Activated B cell treated with CpG ODN at 0.5 μM for 24 hours (primary cell): ENCODE measurements at regions not wholly inside any gene's neighbourhood (a gene's known extent, or its start where the extent isn't known, plus 50 kb on each side); places are given as distances from the start of the nearest gene placed in this dataset.

ENCODE experiments used
- ATAC-seq: fragments of 200-7000 bp; cut with Tn5 transposase; one replicate; pipeline ENCODE4 v1.10.0; 2021; ENCODE audit warnings: low read depth, mild to moderate bottlenecking, moderate library complexity
- CTCF ChIA-PET: fragments of 350-600 bp; sonication (Branson Sonifier 250); formaldehyde crosslinking; loops from one replicate; lab custom pipeline; 2021; ENCODE audit warnings: antibody characterized with exemption; lab: Charles Lee
- POLR2A ChIA-PET: fragments of 350-600 bp; sonication (Branson Sonifier 250); formaldehyde crosslinking; loops from one replicate; lab custom pipeline; 2021; ENCODE audit warnings: antibody characterized with exemption; lab: Charles Lee
- DNase-seq: peaks from one replicate; pipeline ENCODE4 v3.0.0; 2022
- H3K27ac Mint-ChIP-seq: one replicate; pipeline ENCODE4 v1.8.0; 2020; ENCODE audit warnings: mixed read lengths
- H3K27me3 Mint-ChIP-seq: one replicate; pipeline ENCODE4 v1.8.0; 2021; ENCODE audit warnings: mixed read lengths
- H3K36me3 Mint-ChIP-seq: one replicate; pipeline ENCODE4 v1.8.0; 2021; ENCODE audit warnings: low read depth, mixed read lengths
- H3K4me1 Mint-ChIP-seq: one replicate; pipeline ENCODE4 v1.8.0; 2021; ENCODE audit warnings: mixed read lengths
- H3K4me3 Mint-ChIP-seq: one replicate; pipeline ENCODE4 v1.8.0; 2020; ENCODE audit warnings: mild to moderate bottlenecking, mixed read lengths
- H3K9me3 Mint-ChIP-seq: one replicate; pipeline ENCODE4 v1.8.0; 2020; ENCODE audit warnings: mixed read lengths
- CTCF ChIP-seq: fragments of 200-600 bp; IDR thresholded peaks from one replicate; pipeline ENCODE4 v1.8.0; 2022; ENCODE audit warnings: antibody characterized with exemption, mild to moderate bottlenecking
- intact Hi-C: fragments of 100-400 bp; cut with micrococcal nuclease; formaldehyde crosslinking; loops from one replicate; pipeline ENCODE4 v1.15.1; 2024

- H3K36me3 Mint-ChIP-seq, result no peaks in the 10 kb centered on the region
These were observed 483.5 kb downstream of the ADGRL2 start for GRCh38 chr1:82284213-82284612.

DNA sequence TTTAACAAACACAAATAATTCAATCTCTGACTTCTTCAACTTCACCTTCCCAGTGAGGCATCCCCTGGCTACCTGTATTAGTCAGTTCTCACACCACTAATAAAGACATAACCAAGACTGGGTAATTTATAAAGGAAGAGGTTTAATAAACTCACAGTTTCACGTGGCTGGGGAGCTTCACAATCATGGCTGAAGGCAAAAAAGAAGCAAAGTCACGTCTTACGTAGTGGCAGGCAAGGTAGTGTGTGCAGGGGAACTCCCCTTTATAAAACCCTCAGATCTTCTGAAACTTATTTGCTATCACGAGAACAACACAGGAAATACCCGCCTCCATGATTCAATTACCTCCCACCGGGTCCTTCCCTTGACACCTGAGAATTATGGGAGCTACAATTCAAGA, 478.5 kb downstream of the ADGRL2 start:
- Mint-ChIP-seq H3K9me3 (no peaks in the 10 kb centered on the region), H3K27me3 (no peaks in the 10 kb centered on the region), H3K27ac (no peak overlapping the region), H3K4me3 (no peak overlapping the region), H3K4me1 (no peaks in the 10 kb centered on the region), H3K36me3 (no peaks in the 10 kb centered on the region)
- DNase-seq (no peak), ATAC-seq (no peak)
- CTCF ChIA-PET, result no interaction called here
- no peak for TF ChIP-seq CTCF
- intact Hi-C loops, result no loop called here
- POLR2A ChIA-PET, result no interaction called here

More at GRCh38 chr1:82284213-82284612, 483.5 kb downstream of the ADGRL2 start:
- CTCF ChIA-PET, result no interaction called here
- no peak for ATAC-seq
- no peaks in the 10 kb centered on the region for H3K4me1 Mint-ChIP-seq
- POLR2A ChIA-PET, result no interaction called here
- no peak overlapping the region for H3K4me3 Mint-ChIP-seq
- H3K27ac Mint-ChIP-seq, result no peak overlapping the region
- TF ChIP-seq CTCF, result no peak
- H3K9me3 Mint-ChIP-seq, result no peaks in the 10 kb centered on the region
- intact Hi-C loops, result no loop called here
- H3K27me3 Mint-ChIP-seq, result no peaks in the 10 kb centered on the region
- no peak for DNase-seq

DNA sequence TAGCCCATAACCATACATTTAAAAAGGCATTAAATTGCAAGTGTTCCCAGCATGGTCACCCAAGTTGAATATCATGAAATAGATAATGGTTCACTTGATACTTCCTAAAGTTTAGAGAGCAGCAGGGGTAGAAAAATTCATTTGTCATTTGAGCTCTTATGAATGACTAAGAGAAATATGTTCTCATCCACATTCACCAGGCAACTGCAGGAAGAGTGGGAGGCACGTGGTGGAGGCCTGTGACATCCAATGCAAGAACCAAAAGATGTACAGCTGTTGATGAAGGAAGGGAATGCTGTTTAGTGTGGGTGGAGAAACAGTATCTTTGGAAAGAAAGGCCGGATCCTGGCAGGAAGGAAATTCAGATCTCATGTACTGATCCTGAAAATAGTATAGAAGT, 473.1 kb downstream of the ADGRL2 start:
- ATAC-seq (no peak), DNase-seq (no peak)
- Mint-ChIP-seq H3K27me3 (no peaks in the 10 kb centered on the region), H3K36me3 (no peaks in the 10 kb centered on the region), H3K9me3 (no peaks in the 10 kb centered on the region), H3K27ac (no peak overlapping the region), H3K4me3 (no peak overlapping the region), H3K4me1 (no peaks in the 10 kb centered on the region)
- TF ChIP-seq CTCF, result no peak
- intact Hi-C loops, result no loop called here
- ChIA-PET POLR2A (no interaction called here), CTCF (no interaction called here)

GRCh38 chr1:82269431-82269830, 468.7 kb downstream of the ADGRL2 start:
- H3K9me3 Mint-ChIP-seq, result no peaks in the 10 kb centered on the region
- H3K36me3 Mint-ChIP-seq, result no peaks in the 10 kb centered on the region
- ChIA-PET CTCF (no interaction called here), POLR2A (no interaction called here)
- no peak for TF ChIP-seq CTCF
- ATAC-seq (no peak), DNase-seq (no peak)
- H3K4me3 Mint-ChIP-seq, result no peak overlapping the region
- no peaks in the 10 kb centered on the region for H3K27me3 Mint-ChIP-seq
- H3K27ac Mint-ChIP-seq, result no peak overlapping the region
- intact Hi-C loops, result no loop called here
- H3K4me1 Mint-ChIP-seq, result no peaks in the 10 kb centered on the region

GRCh38 chr1:82268826-82269225, 468.1 kb downstream of the ADGRL2 start:
- POLR2A ChIA-PET, result no interaction called here
- Mint-ChIP-seq H3K36me3 (no peaks in the 10 kb centered on the region), H3K4me3 (no peak overlapping the region), H3K27ac (no peak overlapping the region), H3K27me3 (no peaks in the 10 kb centered on the region), H3K9me3 (no peaks in the 10 kb centered on the region), H3K4me1 (no peaks in the 10 kb centered on the region)
- TF ChIP-seq CTCF, result no peak
- CTCF ChIA-PET, result no interaction called here
- no peak for ATAC-seq
- intact Hi-C loops, result no loop called here
- DNase-seq, result no peak
